Thyroid gland (tissue), 4 donors: ENCODE measurements at regions not wholly inside any gene's neighbourhood (a gene's known extent, or its start where the extent isn't known, plus 50 kb on each side); places are given as distances from the start of the nearest gene placed in this dataset.

Source experiments
- DNase-seq, 2 donors: peaks; one replicate each; pipeline ENCODE4 v3.0.0-alpha.2; 2019
- H3K27ac ChIP-seq, 3 donors: fragments of 200-600 bp; sonication (generic); 1 replicate in 2 of 3; 2 replicates in 1 of 3; pipeline ENCODE4 v1.5.1; 2016 to 2019; ENCODE audit warnings: mild to moderate bottlenecking in 1 of 3, moderate library complexity in 1 of 3
- H3K27me3 ChIP-seq: fragments of 200-600 bp; sonication (generic); one replicate; pipeline ENCODE4 v1.5.1; 2019
- H3K36me3 ChIP-seq, 2 donors: fragments of 200-600 bp; sonication (generic); one replicate each; pipeline ENCODE4 v1.5.1; 2016 to 2019
- H3K4me1 ChIP-seq, 2 donors: fragments of 200-600 bp; sonication (generic); one replicate each; pipeline ENCODE4 v1.5.1; 2017 to 2019
- H3K4me3 ChIP-seq, 3 donors: fragments of 200-600 bp; sonication (generic); replicated peaks in 1 of 3; 1 replicate in 2 of 3; 2 replicates in 1 of 3; pipeline ENCODE4 v1.5.1; 2016; ENCODE audit warnings: mild to moderate bottlenecking in 1 of 3
- H3K9me3 ChIP-seq: fragments of 200-600 bp; sonication (generic); one replicate; pipeline ENCODE4 v1.5.1; 2017
- CTCF ChIP-seq, 6 experiments: fragments of 200-600 bp in 3 of 6; fragments of 450-650 bp in 3 of 6; sonication (generic) in 3 of 6; IDR thresholded peaks; one replicate each; pipeline ENCODE4 v1.5.1; 2016 to 2019; ENCODE audit warnings: antibody characterized with exemption in 6 of 6, mild to moderate bottlenecking in 2 of 6, inconsistent platforms in 1 of 6, moderate library complexity in 1 of 6
- POLR2A ChIP-seq, 2 donors: fragments of 450-650 bp; IDR thresholded peaks; one replicate each; pipeline ENCODE4 v1.6.1; 2017; ENCODE audit warnings: antibody characterized with exemption in 2 of 2, mild to moderate bottlenecking in 2 of 2, moderate library complexity in 1 of 2
- WGBS, 2 donors: methylation state at CpG; one replicate each; pipeline ENCODE4 v1.1.5; 2017; 5-methylcytosine and 5-hydroxymethylcytosine counted together
- intact Hi-C: fragments of 100-400 bp; cut with DNase I; formaldehyde crosslinking; loops from one replicate; pipeline ENCODE4 v1.15.1; 2023

DNA sequence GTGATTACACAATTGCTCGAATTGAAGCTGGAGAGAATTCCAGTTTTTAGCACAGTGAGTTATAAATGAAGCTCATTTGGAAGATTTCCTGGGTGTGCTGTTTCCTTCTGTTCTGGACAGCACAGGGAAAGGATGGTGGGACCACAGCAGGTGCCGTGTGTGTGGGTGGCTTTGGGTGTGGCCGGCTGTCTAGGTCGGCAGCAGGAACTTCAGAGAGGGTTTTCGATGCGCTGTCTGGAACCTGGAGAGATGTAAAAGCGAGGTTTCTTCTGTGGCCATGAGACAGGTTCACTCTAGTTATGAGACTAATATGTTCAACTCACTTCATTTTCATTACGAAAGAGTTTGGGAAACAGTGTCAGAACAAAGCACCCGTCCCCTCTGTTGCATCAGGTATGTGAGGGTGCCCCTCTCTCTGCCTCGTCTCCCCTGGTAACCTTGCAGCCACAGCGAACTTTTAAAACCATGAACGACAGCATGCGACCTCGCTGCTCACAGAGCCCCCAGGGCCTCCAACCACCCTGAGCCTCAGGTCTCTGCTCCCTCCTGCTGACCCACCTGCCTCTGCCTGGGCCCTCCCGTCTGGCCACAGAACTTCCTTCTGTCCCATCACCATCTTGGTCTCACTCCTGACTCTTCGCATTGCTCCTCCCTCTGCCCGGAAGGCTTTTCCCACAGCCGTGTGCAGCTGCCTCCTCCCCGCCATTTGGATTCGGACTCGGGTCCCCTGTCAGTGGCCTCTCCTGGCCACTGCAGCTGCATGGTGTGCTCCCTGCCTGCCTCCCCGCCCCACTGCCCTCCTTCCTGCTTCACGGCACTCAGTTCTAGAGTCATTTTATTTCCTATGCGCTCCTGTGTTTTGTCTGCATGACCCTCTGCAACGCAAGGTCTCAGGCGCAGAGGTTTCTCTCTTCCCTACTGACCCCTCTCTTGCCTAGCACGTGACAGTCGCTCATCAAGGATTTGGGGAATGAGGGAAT is 151.2 kb downstream of the NDUFA10 start:
- intact Hi-C loops: no loop called here
- TF ChIP-seq POLR2A (IDR thresholded peaks at IDR 0.05) (no peak), CTCF (IDR thresholded peaks at IDR 0.05) (no peak)
- no peaks in the 10 kb centered on the region for H3K9me3 ChIP-seq
- H3K27ac ChIP-seq: no peak overlapping the region
- H3K27me3 ChIP-seq: no peaks in the 10 kb centered on the region
- H3K4me3 ChIP-seq: no peak overlapping the region
- no peaks in the 10 kb centered on the region for H3K4me1 ChIP-seq
- no peaks in the 10 kb centered on the region for H3K36me3 ChIP-seq
- DNase-seq: no peak
- WGBS, 2 donors: 79 to 87% methylated on average over 28 of the region's 28 CpGs

- no peaks in the 10 kb centered on the region for H3K4me1 ChIP-seq
- WGBS, 2 donors: 82 to 86% methylated on average over 12 to 13 of the region's 15 CpGs
- H3K4me3 ChIP-seq: no peak overlapping the region
- H3K27ac ChIP-seq: no peak overlapping the region
- intact Hi-C loops: no loop called here
- no peak for DNase-seq
- H3K27me3 ChIP-seq: no peaks in the 10 kb centered on the region
- no peaks in the 10 kb centered on the region for H3K36me3 ChIP-seq
- TF ChIP-seq CTCF (IDR thresholded peaks at IDR 0.05) (no peak), POLR2A (IDR thresholded peaks at IDR 0.05) (no peak)
- no peaks in the 10 kb centered on the region for H3K9me3 ChIP-seq
These were observed 153.4 kb downstream of the NDUFA10 start for GRCh38 chr2:239871481-239872435.

DNA sequence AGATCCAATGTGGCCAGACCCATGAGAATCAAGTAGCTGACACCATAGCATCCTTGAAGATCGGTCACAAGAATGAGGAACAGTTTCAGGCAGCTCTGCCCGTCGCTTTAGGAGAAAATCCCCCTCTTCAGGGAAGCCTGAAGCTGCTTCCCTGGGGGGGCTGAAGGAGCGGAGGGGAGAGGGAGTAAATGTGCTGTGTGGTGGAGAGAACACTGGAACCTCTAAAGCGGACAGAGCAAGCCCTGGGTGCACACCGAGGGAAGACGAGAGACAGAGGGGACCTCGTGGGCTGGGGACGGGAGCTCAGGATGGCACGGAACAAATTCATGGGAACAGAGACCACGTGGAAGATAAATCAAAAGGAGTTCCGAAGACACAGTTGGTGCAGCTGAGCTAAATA is 154.3 kb downstream of the NDUFA10 start:
- TF ChIP-seq CTCF (IDR thresholded peaks at IDR 0.05): no peak
- no peak for TF ChIP-seq POLR2A (IDR thresholded peaks at IDR 0.05)
- intact Hi-C loops: no loop called here
- H3K36me3 ChIP-seq: no peaks in the 10 kb centered on the region
- 74 to 77% methylated on average over 12 of the region's 12 CpGs for WGBS, 2 donors
- no peaks in the 10 kb centered on the region for H3K4me1 ChIP-seq
- DNase-seq: no peak
- no peak overlapping the region for H3K4me3 ChIP-seq
- no peaks in the 10 kb centered on the region for H3K9me3 ChIP-seq
- no peaks in the 10 kb centered on the region for H3K27me3 ChIP-seq
- no peak overlapping the region for H3K27ac ChIP-seq

DNA sequence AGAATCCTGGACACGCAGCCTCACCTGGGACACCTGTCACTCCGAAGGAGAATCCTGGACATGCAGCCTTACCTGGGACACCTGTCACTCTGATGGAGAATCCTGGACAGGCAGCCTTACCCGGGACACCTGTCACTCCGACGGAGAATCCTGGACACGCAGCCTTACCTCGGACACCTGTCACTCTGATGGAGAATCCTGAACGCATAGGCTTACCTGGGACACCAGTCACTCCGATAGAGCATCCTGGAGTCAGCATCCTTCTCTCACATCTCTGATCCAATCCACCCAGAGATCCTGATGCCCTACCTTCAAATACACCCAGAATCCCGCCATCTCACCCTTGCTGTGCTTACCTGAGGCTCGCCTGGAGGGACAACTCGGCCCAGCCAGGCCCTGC is 154.9 kb downstream of the NDUFA10 start:
- H3K27me3 ChIP-seq: no peaks in the 10 kb centered on the region
- intact Hi-C loops: no loop called here
- H3K27ac ChIP-seq: no peak overlapping the region
- no peak overlapping the region for H3K4me3 ChIP-seq
- no peak for TF ChIP-seq POLR2A (IDR thresholded peaks at IDR 0.05)
- TF ChIP-seq CTCF (IDR thresholded peaks at IDR 0.05): no peak
- H3K9me3 ChIP-seq: no peaks in the 10 kb centered on the region
- no peaks in the 10 kb centered on the region for H3K36me3 ChIP-seq
- no peaks in the 10 kb centered on the region for H3K4me1 ChIP-seq
- 90 to 91% methylated on average over 12 of the region's 12 CpGs for WGBS, 2 donors
- no peak for DNase-seq
